H1 (cell line): ENCODE measurements at regions not wholly inside any gene's neighbourhood (a gene's known extent, or its start where the extent isn't known, plus 50 kb on each side); places are given as distances from the start of the nearest gene placed in this dataset.

ENCODE experiments used
- CTCF ChIA-PET: fragments of 300-600 bp; sonication (Branson Sonifier 250); formaldehyde crosslinking; loops from one replicate; lab custom pipeline; 2021; ENCODE audit not compliant: partially characterized antibody; lab: Charles Lee
- POLR2A ChIA-PET: fragments of 300-600 bp; sonication (Branson Sonifier 250); formaldehyde crosslinking; loops from one replicate; lab custom pipeline; 2021; ENCODE audit warnings: inconsistent platforms; ENCODE audit not compliant: partially characterized antibody; lab: Charles Lee
- DNase-seq, 2 experiments: peaks; one replicate each; pipeline versions ENCODE4 v3.0.0 to v3.0.0-alpha.2; 2010 to 2022; ENCODE audit warnings: low spot score in 2 of 2, low read depth in 1 of 2, mixed read lengths in 1 of 2
- FAIRE-seq: peaks from 2 replicates; lab custom pipeline; 2011; peaks lifted over from hg19 to GRCh38; lab: Jason Lieb, UNC
- H2AFZ ChIP-seq: 2 replicates; pipeline ENCODE4 v1.8.1; 2012; ENCODE audit warnings: low read length, inconsistent platforms
- H2AK5ac ChIP-seq: 2 replicates; pipeline ENCODE4 v1.6.1; 2013; ENCODE audit warnings: low read depth, low read length
- H2BK120ac ChIP-seq: replicated peaks from 2 replicates; pipeline ENCODE3; 2013; ENCODE audit warnings: low read depth, low read length, inconsistent platforms
- H2BK12ac ChIP-seq: 2 replicates; pipeline ENCODE4 v1.6.1; 2013; ENCODE audit warnings: low read depth, low read length
- H2BK15ac ChIP-seq: 2 replicates; pipeline ENCODE4 v1.6.1; 2013; ENCODE audit warnings: low read length
- H2BK20ac ChIP-seq: 2 replicates; pipeline ENCODE4 v1.6.1; 2013; ENCODE audit warnings: low read length
- H2BK5ac ChIP-seq: 2 replicates; pipeline ENCODE4 v1.6.1; 2013; ENCODE audit warnings: low read depth, low read length
- H3K14ac ChIP-seq: 2 replicates; pipeline ENCODE4 v1.6.1; 2013; ENCODE audit warnings: inconsistent platforms; ENCODE audit not compliant: insufficient read length
- H3K18ac ChIP-seq: 2 replicates; pipeline ENCODE4 v1.6.1; 2013; ENCODE audit warnings: low read length; ENCODE audit errors: extremely low read depth
- H3K23ac ChIP-seq: 2 replicates; pipeline ENCODE4 v1.6.1; 2013; ENCODE audit warnings: inconsistent platforms; ENCODE audit not compliant: insufficient read length
- H3K23me2 ChIP-seq: 2 replicates; pipeline ENCODE4 v1.6.1; 2013; ENCODE audit warnings: low read depth, low read length
- H3K27ac ChIP-seq: 2 replicates; pipeline ENCODE4 v1.6.1; 2011; ENCODE audit warnings: low read depth, low read length, inconsistent platforms
- H3K27me3 ChIP-seq, 4 experiments: replicated peaks in 1 of 4; 1 replicate in 1 of 4; 2 replicates in 3 of 4; pipeline versions ENCODE4 v1.6.1 to v1.8.1; 2011 to 2013; ENCODE audit warnings: low read length in 3 of 4, mild to moderate bottlenecking in 3 of 4, inconsistent platforms in 2 of 4, mixed read lengths in 2 of 4, moderate library complexity in 1 of 4; ENCODE audit not compliant: control insufficient read depth in 3 of 4, insufficient read depth in 3 of 4; ENCODE audit errors: extremely low read depth in 1 of 4
- H3K36me3 ChIP-seq, 4 experiments: 2 replicates each; pipeline versions ENCODE4 v1.6.1 to v1.8.1; 2011 to 2013; ENCODE audit warnings: mild to moderate bottlenecking in 4 of 4, low read length in 3 of 4, moderate library complexity in 2 of 4, control low read depth in 1 of 4, inconsistent platforms in 1 of 4; ENCODE audit not compliant: insufficient read depth in 4 of 4, control insufficient read depth in 2 of 4
- H3K4ac ChIP-seq: replicated peaks from 2 replicates; pipeline ENCODE3; 2013; ENCODE audit warnings: low read length, low read depth, mixed read lengths, inconsistent platforms; ENCODE audit not compliant: insufficient read length
- H3K4me1 ChIP-seq, 4 experiments: replicated peaks in 1 of 4; 1 replicate in 1 of 4; 2 replicates in 3 of 4; pipeline versions ENCODE4 v1.6.1 to v1.8.1; 2011 to 2013; ENCODE audit warnings: low read length in 3 of 4, inconsistent platforms in 2 of 4, mixed read lengths in 1 of 4; ENCODE audit not compliant: insufficient read depth in 4 of 4, control insufficient read depth in 3 of 4
- H3K4me2 ChIP-seq, 2 experiments: 2 replicates each; pipeline versions ENCODE4 v1.6.1 to v1.8.1; 2011 to 2013; ENCODE audit warnings: low read depth in 2 of 2, low read length in 2 of 2, control low read depth in 1 of 2, inconsistent platforms in 1 of 2, mild to moderate bottlenecking in 1 of 2; ENCODE audit not compliant: insufficient read depth in 1 of 2
- H3K4me3 ChIP-seq, 4 experiments: fragments of 200-600, 300-600 bp in 1 of 4; sonication (generic), shearing (Covaris generic), sonication (Bioruptor Twin) in 1 of 4; 2 replicates each; pipeline versions ENCODE4 v1.5.1 to v1.8.1; 2011 to 2016; ENCODE audit warnings: low read length in 4 of 4, low read depth in 3 of 4, control low read depth in 2 of 4, inconsistent platforms in 2 of 4, mild to moderate bottlenecking in 2 of 4, mixed read lengths in 1 of 4, moderate library complexity in 1 of 4; ENCODE audit not compliant: insufficient read depth in 2 of 4; ENCODE audit errors: extremely low read depth in 1 of 4
- H3K56ac ChIP-seq: replicated peaks from 2 replicates; pipeline ENCODE3; 2013; ENCODE audit warnings: low read depth, mild to moderate bottlenecking, mixed read lengths, low read length, inconsistent platforms; ENCODE audit not compliant: insufficient read length
- H3K79me1 ChIP-seq: 2 replicates; pipeline ENCODE4 v1.6.1; 2013; ENCODE audit warnings: low read depth, low read length, control low read depth
- H3K79me2 ChIP-seq, 2 experiments: 2 replicates each; pipeline versions ENCODE4 v1.6.1 to v1.8.1; 2012 to 2013; ENCODE audit warnings: low read length in 2 of 2, mild to moderate bottlenecking in 2 of 2, inconsistent platforms in 1 of 2; ENCODE audit not compliant: insufficient read depth in 2 of 2, control insufficient read depth in 1 of 2
- H3K9ac ChIP-seq, 4 experiments: replicated peaks in 1 of 4; 1 replicate in 1 of 4; 2 replicates in 3 of 4; pipeline versions ENCODE4 v1.6.1 to v1.8.1; 2011 to 2013; ENCODE audit warnings: low read depth in 3 of 4, low read length in 3 of 4, control low read depth in 2 of 4, mild to moderate bottlenecking in 2 of 4, moderate library complexity in 2 of 4, inconsistent platforms in 1 of 4; ENCODE audit errors: extremely low read depth in 1 of 4
- H3K9me3 ChIP-seq, 2 experiments: 2 replicates each; pipeline versions ENCODE4 v1.6.1 to v1.8.1; 2012 to 2013; ENCODE audit warnings: mild to moderate bottlenecking in 2 of 2, moderate library complexity in 2 of 2, control low read depth in 1 of 2, inconsistent platforms in 1 of 2, low read depth in 1 of 2, low read length in 1 of 2, mixed read lengths in 1 of 2; ENCODE audit not compliant: insufficient read depth in 2 of 2
- H4K20me1 ChIP-seq, 2 experiments: replicated peaks in 1 of 2; 2 replicates each; pipeline versions ENCODE3 to v1.8.1; 2011 to 2013; ENCODE audit warnings: inconsistent platforms in 2 of 2, low read length in 2 of 2, mild to moderate bottlenecking in 1 of 2; ENCODE audit not compliant: insufficient read depth in 2 of 2, control insufficient read depth in 1 of 2
- H4K5ac ChIP-seq: 2 replicates; pipeline ENCODE4 v1.6.1; 2013; ENCODE audit warnings: low read length, low read depth, mixed read lengths, inconsistent platforms; ENCODE audit not compliant: insufficient read length
- H4K8ac ChIP-seq: 2 replicates; pipeline ENCODE4 v1.8.0; 2013; ENCODE audit warnings: mild to moderate bottlenecking, moderate library complexity, low read length, inconsistent platforms; ENCODE audit not compliant: insufficient read depth; ENCODE audit errors: extremely low read depth
- H4K91ac ChIP-seq: replicated peaks from 2 replicates; pipeline ENCODE3; 2013; ENCODE audit warnings: low read length, mixed read lengths, inconsistent platforms; ENCODE audit not compliant: insufficient read length
- ATF3 ChIP-seq: IDR thresholded peaks from 2 replicates; pipeline ENCODE4 v1.6.1; 2011; ENCODE audit warnings: low read depth, mild to moderate bottlenecking, low read length; ENCODE audit not compliant: insufficient read depth
- BACH1 ChIP-seq: IDR thresholded peaks from 2 replicates; pipeline ENCODE4 v1.6.1; 2012; ENCODE audit warnings: low read length, improper control_type of control experiment
- HDAC6 ChIP-seq: IDR thresholded peaks from one replicate; pipeline ENCODE4 v1.7.1; 2012; ENCODE audit warnings: low read depth, mild to moderate bottlenecking, inconsistent platforms, low read length, moderate library complexity
- MAX ChIP-seq: IDR thresholded peaks from 2 replicates; pipeline ENCODE4 v1.6.1; 2012; ENCODE audit warnings: inconsistent platforms
- PHF8 ChIP-seq: fragments of 200-600 bp; sonication (generic); conservative IDR thresholded peaks from 2 replicates; pipeline ENCODE4 v1.7.1; 2012; ENCODE audit warnings: low read depth, mild to moderate bottlenecking, inconsistent platforms, low read length, moderate library complexity
- SP4 ChIP-seq: IDR thresholded peaks from 2 replicates; pipeline ENCODE4 v1.6.1; 2012; ENCODE audit warnings: low read length, inconsistent platforms
- TEAD4 ChIP-seq: IDR thresholded peaks from 2 replicates; pipeline ENCODE4 v1.6.1; 2012; ENCODE audit warnings: low read depth, low read length, inconsistent platforms, mixed read lengths
- WGBS, 2 experiments: shearing (Covaris generic) in 1 of 2; methylation state at CpG; one replicate each; pipeline versions ENCODE4 v1.1.6 to v1.1.7; 2013 to 2015; ENCODE audit warnings: low lambda C conversion rate in 2 of 2, mixed read lengths in 2 of 2, inconsistent platforms in 1 of 2, low coverage in 1 of 2, missing lambda C conversion rate in 1 of 2; ENCODE audit not compliant: insufficient replicate concordance in 2 of 2, insufficient coverage in 1 of 2, insufficient read length in 1 of 2; ENCODE audit errors: extremely low coverage in 1 of 2, missing lambda C conversion rate in 1 of 2; 5-methylcytosine and 5-hydroxymethylcytosine counted together

- H3K9me3 ChIP-seq, result no peaks in the 10 kb centered on the region
- H4K5ac ChIP-seq, result no peak overlapping the region
- H3K9ac ChIP-seq, result no peak overlapping the region
- no peaks in the 10 kb centered on the region for H3K79me2 ChIP-seq
- H2AFZ ChIP-seq, result no peak overlapping the region
- no peaks in the 10 kb centered on the region for H4K20me1 ChIP-seq
- no peak overlapping the region for H3K4me3 ChIP-seq
- H2BK120ac ChIP-seq, result no peak overlapping the region
- H4K8ac ChIP-seq, result no peak overlapping the region
- WGBS, 2 experiments, result 90% methylated on average over 1 of the region's 1 CpG; no CpG with 5 or more reads in 1 of the 2 experiments
- DNase-seq (no peak), FAIRE-seq (no peak)
- no peaks in the 10 kb centered on the region for H3K23me2 ChIP-seq
- no peak overlapping the region for H3K14ac ChIP-seq
- ChIA-PET POLR2A (no interaction called here), CTCF (no interaction called here)
- H3K4me1 ChIP-seq, result no peaks in the 10 kb centered on the region
- H3K36me3 ChIP-seq, result no peaks in the 10 kb centered on the region
- TF ChIP-seq HDAC6 (no peak), MAX (no peak), BACH1 (no peak), ATF3 (no peak), PHF8 (no peak), SP4 (no peak), TEAD4 (no peak)
- no peak overlapping the region for H3K27ac ChIP-seq
- H2BK12ac ChIP-seq, result no peak overlapping the region
- no peaks in the 10 kb centered on the region for H3K79me1 ChIP-seq
- H3K56ac ChIP-seq, result no peak overlapping the region
- H2BK20ac ChIP-seq, result no peak overlapping the region
- H2AK5ac ChIP-seq, result no peak overlapping the region
- H3K27me3 ChIP-seq, result no peaks in the 10 kb centered on the region
- no peak overlapping the region for H4K91ac ChIP-seq
- H3K4me2 ChIP-seq, result no peak overlapping the region
- H3K18ac ChIP-seq, result no peak overlapping the region
- no peak overlapping the region for H3K4ac ChIP-seq
- no peak overlapping the region for H2BK15ac ChIP-seq
- no peak overlapping the region for H2BK5ac ChIP-seq
- H3K23ac ChIP-seq, result no peak overlapping the region
Observed at GRCh38 chr13:107102676-107103075, 534.7 kb upstream of the ARGLU1 start.
